ENCODE measurements at regions not wholly inside any gene's neighbourhood (a gene's known extent, or its start where the extent isn't known, plus 50 kb on each side); places are given as distances from the start of the nearest gene placed in this dataset.
"Not testable (repeated sequence)": the region's sequence is repeated elsewhere in the genome, so short reads cannot be mapped to it uniquely, and the experiment has no call there.

DNA sequence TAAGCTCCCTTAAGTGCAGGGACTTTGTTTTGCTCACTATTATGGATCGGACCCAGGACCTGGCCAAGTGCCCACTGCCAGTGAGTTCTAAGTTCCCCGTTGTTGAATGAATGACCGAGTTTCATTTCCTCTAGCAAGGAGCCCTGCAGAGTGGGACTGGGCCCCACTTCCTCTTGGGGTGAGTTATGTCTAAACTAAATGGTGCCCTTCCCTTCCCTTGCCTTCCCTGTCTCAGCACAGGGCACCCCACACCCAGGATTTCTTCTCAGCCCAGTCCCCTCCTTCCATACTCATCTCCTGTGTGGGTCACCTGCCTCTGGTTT is 195.3 kb upstream of the HS6ST1 start:
- Mint-ChIP-seq H3K27me3 (no peaks in the 10 kb centered on the region), H3K27ac (no peak overlapping the region), H3K36me3 (ENCODE audit: low read depth) (no peaks in the 10 kb centered on the region), H3K4me1 (ENCODE audit: low read depth) (no peaks in the 10 kb centered on the region), H3K4me3 (no peak overlapping the region), H3K9me3 (no peaks in the 10 kb centered on the region)
- TF ChIP-seq CTCF (IDR thresholded peaks at IDR 0.05) = no peak
- ChIA-PET CTCF (no interaction called here), POLR2A (no interaction called here)
- peaks cover 0 to 12% of the 10 kb centered on the region in 2 experiments for H3K9me3 ChIP-seq (ENCODE audit: control insufficient read depth in 1 of 2, insufficient read depth in 1 of 2, low read length in 2 of 2)
- intact Hi-C loops (cut with DNase I, micrococcal nuclease) = no loop called here
- no peaks in the 10 kb centered on the region for H3K36me3 ChIP-seq (ENCODE audit: insufficient read depth, low read length)
- H3K4me1 ChIP-seq (ENCODE audit: insufficient read depth, low read length) = no peaks in the 10 kb centered on the region
- no peaks in the 10 kb centered on the region for H3K27me3 ChIP-seq (ENCODE audit: control insufficient read depth in 1 of 2, insufficient read depth in 2 of 2, low read length in 2 of 2)
- H3K27ac ChIP-seq (ENCODE audit: low read depth in 1 of 2, low read length in 2 of 2) = no peak overlapping the region
- DNase-seq = peak in 3 of 14 experiments; percentile 15 to 57 (median 41)
- ATAC-seq (ENCODE audit: poor library complexity) = no peak
- H3K4me3 ChIP-seq (ENCODE audit: low read length) = no peak overlapping the region

GRCh38 chr2:128514555-128514955 is 195.9 kb upstream of the HS6ST1 start:
- Histone ChIP-seq H3K9me3 (ENCODE audit: control insufficient read depth in 1 of 2, insufficient read depth in 1 of 2, low read length in 2 of 2) (peaks cover 0 to 12% of the 10 kb centered on the region in 2 experiments), H3K36me3 (ENCODE audit: insufficient read depth, low read length) (no peaks in the 10 kb centered on the region), H3K4me3 (ENCODE audit: low read length) (no peak overlapping the region), H3K27me3 (ENCODE audit: control insufficient read depth in 1 of 2, insufficient read depth in 2 of 2, low read length in 2 of 2) (no peaks in the 10 kb centered on the region), H3K4me1 (ENCODE audit: insufficient read depth, low read length) (no peaks in the 10 kb centered on the region), H3K27ac (ENCODE audit: low read depth in 1 of 2, low read length in 2 of 2) (no peak overlapping the region)
- no peak for DNase-seq
- intact Hi-C loops (cut with DNase I, micrococcal nuclease) = no loop called here
- CTCF ChIA-PET = no interaction called here
- POLR2A ChIA-PET = no interaction called here
- no peak for ATAC-seq (ENCODE audit: poor library complexity)
- Mint-ChIP-seq H3K27ac (no peak overlapping the region), H3K36me3 (ENCODE audit: low read depth) (no peaks in the 10 kb centered on the region), H3K9me3 (no peaks in the 10 kb centered on the region), H3K27me3 (no peaks in the 10 kb centered on the region), H3K4me1 (ENCODE audit: low read depth) (no peaks in the 10 kb centered on the region), H3K4me3 (no peak overlapping the region)
- TF ChIP-seq CTCF (IDR thresholded peaks at IDR 0.05) = no peak

- intact Hi-C loops (cut with DNase I, micrococcal nuclease) = no loop called here
- Histone ChIP-seq H3K4me1 (ENCODE audit: insufficient read depth, low read length) (peaks cover 8% of the 10 kb centered on the region), H3K27me3 (ENCODE audit: control insufficient read depth in 1 of 2, insufficient read depth in 2 of 2, low read length in 2 of 2) (no peaks in the 10 kb centered on the region), H3K4me3 (ENCODE audit: low read length) (no peak overlapping the region), H3K9me3 (ENCODE audit: control insufficient read depth in 1 of 2, insufficient read depth in 1 of 2, low read length in 2 of 2) (peaks cover 0 to 6% of the 10 kb centered on the region in 2 experiments), H3K36me3 (ENCODE audit: insufficient read depth, low read length) (no peaks in the 10 kb centered on the region), H3K27ac (ENCODE audit: low read depth in 1 of 2, low read length in 2 of 2) (no peak overlapping the region)
- Mint-ChIP-seq H3K4me1 (ENCODE audit: low read depth) (no peaks in the 10 kb centered on the region), H3K27me3 (no peaks in the 10 kb centered on the region), H3K27ac (no peak overlapping the region), H3K4me3 (no peak overlapping the region), H3K9me3 (no peaks in the 10 kb centered on the region), H3K36me3 (ENCODE audit: low read depth) (no peaks in the 10 kb centered on the region)
- CTCF ChIA-PET = no interaction called here
- DNase-seq (no peak), ATAC-seq (ENCODE audit: poor library complexity) (no peak)
- no peak for TF ChIP-seq CTCF (IDR thresholded peaks at IDR 0.05)
- POLR2A ChIA-PET = no interaction called here
Observed at GRCh38 chr2:128516938-128517337, 198.3 kb upstream of the HS6ST1 start.

GRCh38 chr2:128519028-128519427 is 200.4 kb upstream of the HS6ST1 start:
- CTCF ChIA-PET; H3K4me3 Mint-ChIP-seq; intact Hi-C loops (cut with DNase I, micrococcal nuclease); DNase-seq; H3K27me3 Mint-ChIP-seq; H3K4me1 ChIP-seq (ENCODE audit: insufficient read depth, low read length); H3K4me1 Mint-ChIP-seq (ENCODE audit: low read depth); H3K27ac Mint-ChIP-seq; H3K9me3 Mint-ChIP-seq; H3K9me3 ChIP-seq (ENCODE audit: control insufficient read depth in 1 of 2, insufficient read depth in 1 of 2, low read length in 2 of 2); H3K36me3 ChIP-seq (ENCODE audit: insufficient read depth, low read length); ATAC-seq (ENCODE audit: poor library complexity); H3K4me3 ChIP-seq (ENCODE audit: low read length); H3K27me3 ChIP-seq (ENCODE audit: control insufficient read depth in 1 of 2, insufficient read depth in 2 of 2, low read length in 2 of 2); H3K27ac ChIP-seq (ENCODE audit: low read depth in 1 of 2, low read length in 2 of 2); POLR2A ChIA-PET; H3K36me3 Mint-ChIP-seq (ENCODE audit: low read depth): not testable (repeated sequence)

Data from CD4-positive, alpha-beta T cell (primary cell).